Activated T-cell treated with anti-CD3 and anti-CD28 coated beads for 1 hour (primary cell): ENCODE measurements at regions not wholly inside any gene's neighbourhood (a gene's known extent, or its start where the extent isn't known, plus 50 kb on each side); places are given as distances from the start of the nearest gene placed in this dataset.

Source experiments
- DNase-seq: peaks from one replicate; pipeline ENCODE4 v3.0.0-alpha.2; 2020; ENCODE audit warnings: low read depth

GRCh38 chr18:40440088-40440487 is 1514.9 kb upstream of the PIK3C3 start:
- DNase-seq: no peak

DNA sequence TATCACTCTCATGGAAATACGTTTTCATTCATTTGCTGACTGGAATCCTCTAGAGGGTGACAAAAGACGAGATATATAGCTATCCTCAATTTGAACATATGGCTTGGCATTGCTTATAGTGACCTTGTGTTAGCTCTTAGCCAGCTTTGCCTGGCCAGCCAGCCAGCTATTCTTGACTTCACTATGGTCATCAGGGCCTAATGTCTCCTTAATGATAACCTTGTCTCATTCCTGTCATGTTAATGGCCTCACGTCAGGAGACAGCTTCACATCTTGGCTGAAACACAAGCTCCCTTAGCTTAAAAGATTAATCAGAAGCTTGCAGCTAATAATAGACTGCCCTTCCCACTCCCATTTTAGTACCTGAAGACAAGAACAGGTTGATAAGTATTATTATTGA is 1517.5 kb upstream of the PIK3C3 start:
- no peak for DNase-seq

- no peak for DNase-seq
Observed at GRCh38 chr18:40431071-40431985, 1523.7 kb upstream of the PIK3C3 start.

- DNase-seq: no peak
Observed at GRCh38 chr18:40423291-40423690, 1531.7 kb upstream of the PIK3C3 start.

GRCh38 chr18:40420675-40421074 is 1534.4 kb upstream of the PIK3C3 start:
- no peak for DNase-seq

DNA sequence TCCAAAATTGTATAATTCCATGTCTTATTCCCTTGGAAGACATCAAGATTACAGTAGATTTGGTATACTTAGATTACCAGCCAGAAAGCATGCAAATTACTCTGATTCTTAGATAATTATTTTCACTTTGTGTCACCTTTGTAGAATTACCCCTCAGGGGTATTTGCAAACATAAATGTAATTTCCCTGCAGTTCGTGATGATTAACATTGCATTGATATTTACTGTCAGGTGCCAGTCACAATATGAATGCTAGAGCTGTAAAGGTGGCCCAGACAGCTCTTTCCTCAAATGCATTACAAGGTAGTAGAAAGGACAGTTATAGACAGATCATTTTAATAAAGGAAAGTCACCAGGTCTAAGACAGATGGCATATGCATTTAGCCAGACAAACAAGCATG is 1537.5 kb upstream of the PIK3C3 start:
- DNase-seq: no peak

DNA sequence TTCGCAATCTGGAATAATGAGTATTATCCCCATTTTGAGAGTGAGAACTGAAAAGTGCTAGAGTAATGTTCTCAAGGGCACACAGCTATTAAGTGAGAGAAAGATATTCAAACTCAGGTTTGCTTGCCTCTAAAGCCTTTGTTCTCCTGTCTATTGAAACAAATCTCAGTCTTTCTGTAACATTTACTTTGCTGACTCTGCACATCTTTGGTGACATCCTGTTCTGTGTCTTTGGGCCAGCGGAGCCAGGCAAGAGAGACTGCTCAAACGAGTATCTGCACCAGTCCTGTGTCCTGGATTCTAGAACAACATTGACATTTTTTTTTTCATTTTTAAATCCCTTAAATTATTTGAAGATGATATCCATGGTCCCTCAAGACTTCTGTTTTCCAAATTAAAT is 1539.2 kb upstream of the PIK3C3 start:
- no peak for DNase-seq

- no peak for DNase-seq
Observed at GRCh38 chr18:40415176-40415791, 1539.8 kb upstream of the PIK3C3 start.

GRCh38 chr18:40414155-40414754 is 1540.8 kb upstream of the PIK3C3 start:
- DNase-seq: no peak

GRCh38 chr18:40413160-40413559 is 1541.9 kb upstream of the PIK3C3 start:
- DNase-seq: no peak

DNA sequence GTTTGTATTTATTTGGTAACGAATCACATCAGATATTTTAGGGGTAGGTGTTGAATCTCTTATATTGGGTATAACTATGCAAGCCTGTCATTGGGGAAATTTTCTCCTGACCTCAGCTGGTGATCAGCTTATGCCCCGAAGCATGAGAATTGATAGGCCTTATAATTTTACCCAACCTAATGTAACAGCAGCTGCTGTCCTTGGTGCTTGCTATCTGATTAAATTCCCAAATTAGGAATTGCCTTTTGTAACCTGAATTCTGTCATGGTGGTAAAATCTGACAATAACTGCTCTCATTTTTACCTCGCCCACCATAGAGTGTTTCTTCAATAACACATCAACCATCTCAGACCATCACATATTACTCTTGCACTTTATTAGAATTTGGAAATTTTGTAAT is 1542.6 kb upstream of the PIK3C3 start:
- no peak for DNase-seq

DNA sequence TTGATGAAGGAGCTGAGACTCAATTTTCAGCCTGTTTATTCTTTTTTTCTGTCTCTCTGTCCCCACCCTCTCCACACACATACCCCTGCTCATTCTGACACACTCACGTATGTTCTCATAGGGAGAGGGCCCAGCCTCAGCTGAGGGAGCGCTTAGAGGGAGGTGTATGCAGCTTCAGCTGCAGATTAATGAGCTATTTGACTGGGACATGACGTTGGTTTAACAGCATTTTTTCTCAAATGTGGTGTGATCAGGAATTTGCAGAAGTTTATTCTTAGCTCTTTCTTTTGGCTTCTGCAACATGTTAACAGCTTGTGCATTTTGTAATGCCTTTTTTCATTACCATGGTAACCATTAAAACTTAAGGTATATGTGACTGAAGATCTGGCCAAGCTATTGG is 1547.1 kb upstream of the PIK3C3 start:
- no peak for DNase-seq

DNA sequence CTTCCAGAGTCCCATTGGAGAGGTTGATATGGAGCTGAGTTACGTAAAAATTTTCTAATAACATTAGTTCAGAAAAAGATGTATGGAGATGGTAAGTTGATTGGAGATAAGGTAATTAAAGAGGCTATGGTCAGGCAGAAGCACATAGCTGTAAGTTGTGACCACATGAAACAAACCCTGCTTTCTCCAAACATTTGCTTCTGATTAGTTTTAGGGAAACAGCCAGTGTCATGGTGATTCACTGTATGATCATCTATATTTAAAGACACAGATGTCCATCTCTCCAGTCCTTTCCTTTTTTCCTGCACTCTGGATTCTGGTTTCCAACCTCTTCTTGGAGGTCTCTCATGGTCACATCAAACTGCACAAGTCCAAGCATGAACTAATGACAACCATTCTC is 1550.8 kb upstream of the PIK3C3 start:
- no peak for DNase-seq

DNA sequence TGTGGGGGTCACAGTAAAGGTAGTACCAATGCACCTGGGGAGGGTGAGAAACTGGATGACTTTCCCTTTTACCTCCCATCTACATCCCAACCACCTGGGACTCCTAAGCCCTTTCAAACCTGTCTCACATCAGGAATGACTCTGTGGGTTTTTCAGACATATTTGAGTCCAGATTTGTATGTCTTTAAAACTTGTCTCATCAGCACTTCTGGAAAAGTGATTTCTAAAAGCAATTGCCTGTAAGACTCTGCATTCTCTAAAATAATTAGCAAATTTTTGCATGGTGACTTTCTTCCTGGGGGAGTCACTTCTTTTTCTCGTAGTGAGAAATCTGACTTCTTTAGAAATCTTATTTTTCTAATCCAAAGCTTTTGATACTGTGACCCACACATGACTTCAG is 1553.0 kb upstream of the PIK3C3 start:
- no peak for DNase-seq

DNA sequence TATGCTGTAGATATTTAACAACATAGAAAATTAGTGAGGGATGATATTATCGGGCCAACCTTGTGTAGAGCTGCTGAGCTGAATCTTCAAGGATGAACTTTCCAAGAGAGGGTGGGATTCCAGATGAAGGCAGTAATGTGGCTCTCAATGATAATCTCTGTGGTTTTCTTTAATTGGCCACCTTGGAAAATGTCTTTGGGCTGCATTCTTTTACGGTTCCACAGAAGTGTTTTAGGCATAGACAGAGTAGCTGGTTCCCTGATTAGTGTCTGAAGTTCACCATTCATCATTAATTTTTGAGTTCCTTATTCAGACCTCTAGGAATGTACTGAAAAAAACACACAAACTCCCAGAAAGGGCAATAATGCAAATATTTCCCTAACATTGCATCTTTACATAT is 1566.9 kb upstream of the PIK3C3 start:
- no peak for DNase-seq

GRCh38 chr18:40387130-40387787 is 1567.8 kb upstream of the PIK3C3 start:
- DNase-seq: no peak

GRCh38 chr18:40382197-40382596 is 1572.8 kb upstream of the PIK3C3 start:
- DNase-seq: no peak

- no peak for DNase-seq
Observed at GRCh38 chr18:40380686-40381439, 1574.2 kb upstream of the PIK3C3 start.

DNA sequence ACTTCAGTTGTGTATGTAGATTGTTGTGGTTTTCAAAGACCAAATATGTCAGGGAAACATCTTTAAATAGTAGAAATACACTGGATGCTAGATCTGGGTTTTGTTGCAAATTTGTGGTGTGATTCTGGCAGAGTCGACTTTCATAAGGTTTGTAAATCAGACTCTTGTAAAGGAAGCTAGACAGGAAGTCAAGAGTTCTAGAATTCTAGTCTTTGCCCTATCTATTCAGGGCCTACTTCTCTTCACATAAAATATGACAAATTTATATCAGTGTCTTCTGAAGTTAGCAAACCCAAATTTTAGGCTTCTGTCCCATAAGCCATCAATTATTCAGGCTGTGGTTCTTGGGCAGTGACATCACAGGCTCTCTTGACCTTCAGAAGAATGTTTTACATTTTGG is 1579.2 kb upstream of the PIK3C3 start:
- no peak for DNase-seq

DNA sequence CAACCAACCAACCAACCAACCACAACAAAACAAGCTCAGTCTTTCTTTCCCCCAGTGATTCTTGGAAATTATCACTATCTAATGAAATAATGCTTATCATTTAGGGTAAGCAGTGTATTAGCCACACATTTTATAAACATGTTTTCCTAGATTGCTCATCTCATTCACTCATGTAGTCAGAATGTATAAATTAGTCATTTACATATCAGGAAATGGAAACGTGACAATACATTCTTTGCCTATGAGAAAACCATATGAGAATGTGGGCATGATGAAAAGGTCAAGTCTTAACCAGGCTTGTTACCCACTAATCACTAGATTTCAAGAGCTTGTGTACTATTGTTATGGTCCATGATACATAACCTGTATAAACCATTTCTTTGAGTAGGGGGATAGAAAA is 1583.4 kb upstream of the PIK3C3 start:
- DNase-seq: no peak

- no peak for DNase-seq
Observed at GRCh38 chr18:40367576-40367975, 1587.5 kb upstream of the PIK3C3 start.

DNA sequence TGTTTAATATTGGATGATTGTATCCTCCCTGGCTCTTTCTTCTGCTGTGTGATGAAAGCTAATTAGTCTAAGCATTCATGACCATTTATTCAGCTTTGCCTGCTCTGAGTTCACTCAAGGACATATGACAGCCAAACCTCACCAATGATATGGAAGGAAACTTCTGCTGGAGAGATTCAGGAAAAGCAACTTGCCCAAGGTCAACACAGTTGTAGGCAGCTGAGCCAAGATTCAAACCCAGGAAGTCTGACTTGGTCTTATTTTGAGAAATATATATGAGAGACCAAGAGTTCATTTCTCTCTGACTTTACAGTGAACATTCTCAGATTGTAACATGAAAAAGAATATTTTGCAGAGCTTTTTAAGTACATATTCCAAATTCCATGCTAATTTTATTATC is 1588.5 kb upstream of the PIK3C3 start:
- DNase-seq: no peak
